ENCODE measurements at regions not wholly inside any gene's neighbourhood (a gene's known extent, or its start where the extent isn't known, plus 50 kb on each side); places are given as distances from the start of the nearest gene placed in this dataset.

DNA sequence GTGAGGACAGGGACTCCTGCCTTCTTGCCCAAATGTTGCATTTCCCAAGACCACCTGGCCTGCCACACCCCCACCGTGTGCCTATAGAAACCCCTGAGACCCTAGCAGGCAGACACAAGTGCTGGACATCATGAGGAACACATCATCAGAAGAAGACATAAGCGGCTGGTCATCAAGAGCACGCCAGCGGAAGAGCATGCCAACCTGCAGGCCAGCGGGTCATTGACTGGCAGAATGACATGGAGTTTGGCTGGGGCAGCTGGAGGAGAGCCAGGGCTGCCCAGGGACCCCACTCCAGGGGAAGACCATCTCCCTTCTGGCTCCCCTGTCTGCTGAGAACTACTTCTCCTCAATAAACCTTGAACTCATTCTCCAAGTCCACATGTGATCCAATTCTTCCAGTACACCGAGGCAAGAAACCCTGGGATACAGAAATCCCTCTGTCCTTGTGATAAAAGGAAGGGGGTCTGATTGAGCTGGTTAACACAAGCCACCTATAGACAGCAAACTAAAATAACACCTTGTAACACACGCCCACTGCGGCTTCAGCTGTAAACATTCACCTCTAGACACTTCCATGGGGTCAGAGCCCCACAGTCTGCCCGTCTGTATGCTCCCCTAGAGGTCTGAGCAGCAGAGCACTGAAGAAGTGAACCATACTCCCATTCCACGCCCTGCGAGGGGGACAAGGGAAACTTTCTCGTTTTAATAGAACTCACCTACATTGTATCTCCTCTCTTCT lies 164.8 kb upstream of the EMCN start:
- H3K4me3 ChIP-seq (ENCODE audit: low read depth, low read length): no peak overlapping the region
- in situ Hi-C loops (cut with HindIII; ENCODE audit: low sequenced_read_pairs): no loop called here
- TF ChIP-seq, protein P1, sequence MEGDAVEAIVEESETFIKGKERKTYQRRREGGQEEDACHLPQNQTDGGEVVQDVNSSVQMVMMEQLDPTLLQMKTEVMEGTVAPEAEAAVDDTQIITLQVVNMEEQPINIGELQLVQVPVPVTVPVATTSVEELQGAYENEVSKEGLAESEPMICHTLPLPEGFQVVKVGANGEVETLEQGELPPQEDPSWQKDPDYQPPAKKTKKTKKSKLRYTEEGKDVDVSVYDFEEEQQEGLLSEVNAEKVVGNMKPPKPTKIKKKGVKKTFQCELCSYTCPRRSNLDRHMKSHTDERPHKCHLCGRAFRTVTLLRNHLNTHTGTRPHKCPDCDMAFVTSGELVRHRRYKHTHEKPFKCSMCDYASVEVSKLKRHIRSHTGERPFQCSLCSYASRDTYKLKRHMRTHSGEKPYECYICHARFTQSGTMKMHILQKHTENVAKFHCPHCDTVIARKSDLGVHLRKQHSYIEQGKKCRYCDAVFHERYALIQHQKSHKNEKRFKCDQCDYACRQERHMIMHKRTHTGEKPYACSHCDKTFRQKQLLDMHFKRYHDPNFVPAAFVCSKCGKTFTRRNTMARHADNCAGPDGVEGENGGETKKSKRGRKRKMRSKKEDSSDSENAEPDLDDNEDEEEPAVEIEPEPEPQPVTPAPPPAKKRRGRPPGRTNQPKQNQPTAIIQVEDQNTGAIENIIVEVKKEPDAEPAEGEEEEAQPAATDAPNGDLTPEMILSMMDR (IDR thresholded peaks at IDR 0.05; ENCODE audit: low read depth, low read length, missing control alignments): no peak
- DNase-seq (ENCODE audit: low read depth): no peak

DNA sequence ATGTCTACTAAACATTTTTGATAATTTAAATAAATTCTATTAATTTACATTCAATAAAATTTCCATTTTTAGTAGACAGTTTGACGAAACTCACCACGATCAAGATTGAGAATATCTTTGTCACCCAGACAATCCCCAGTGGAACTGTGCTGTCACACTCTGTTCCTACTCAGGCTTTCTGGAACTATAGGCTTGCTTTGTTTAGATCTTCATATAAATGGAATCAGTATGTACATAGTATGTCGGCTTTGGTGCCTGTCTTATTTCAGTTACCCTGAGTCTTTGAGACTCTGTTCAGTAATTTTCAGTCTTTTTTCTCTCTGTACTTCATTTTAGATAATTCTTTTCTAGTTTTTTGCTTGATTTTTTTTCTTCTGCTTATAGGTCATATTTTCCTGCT lies 163.5 kb upstream of the EMCN start:
- TF ChIP-seq, protein P1 (IDR thresholded peaks at IDR 0.05; ENCODE audit: low read depth, low read length, missing control alignments): no peak
- DNase-seq (ENCODE audit: low read depth): no peak
- in situ Hi-C loops (cut with HindIII; ENCODE audit: low sequenced_read_pairs): no loop called here
- no peak overlapping the region for H3K4me3 ChIP-seq (ENCODE audit: low read depth, low read length)

DNA sequence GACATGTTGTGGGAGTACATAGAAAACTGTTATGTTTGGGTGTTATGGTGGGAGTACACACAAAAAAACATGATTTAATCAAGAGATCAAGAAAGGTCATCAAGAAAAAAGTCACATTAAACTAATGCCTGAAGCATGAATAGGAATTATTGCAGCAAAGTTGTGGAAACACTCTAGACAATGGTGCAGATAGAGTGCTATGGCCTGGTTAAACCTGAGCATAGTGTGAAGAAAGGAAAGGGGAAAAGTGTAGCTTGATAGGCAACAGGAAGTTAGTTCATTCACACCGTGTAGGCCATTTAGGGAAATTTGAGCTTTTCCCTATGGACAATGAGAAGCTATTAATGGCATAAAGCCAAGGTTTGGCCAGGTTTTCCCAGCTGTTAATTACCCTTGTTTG lies 162.1 kb upstream of the EMCN start:
- in situ Hi-C loops (cut with HindIII; ENCODE audit: low sequenced_read_pairs): no loop called here
- H3K4me3 ChIP-seq (ENCODE audit: low read depth, low read length): no peak overlapping the region
- DNase-seq (ENCODE audit: low read depth): no peak
- TF ChIP-seq, protein P1 (IDR thresholded peaks at IDR 0.05; ENCODE audit: low read depth, low read length, missing control alignments): no peak

DNA sequence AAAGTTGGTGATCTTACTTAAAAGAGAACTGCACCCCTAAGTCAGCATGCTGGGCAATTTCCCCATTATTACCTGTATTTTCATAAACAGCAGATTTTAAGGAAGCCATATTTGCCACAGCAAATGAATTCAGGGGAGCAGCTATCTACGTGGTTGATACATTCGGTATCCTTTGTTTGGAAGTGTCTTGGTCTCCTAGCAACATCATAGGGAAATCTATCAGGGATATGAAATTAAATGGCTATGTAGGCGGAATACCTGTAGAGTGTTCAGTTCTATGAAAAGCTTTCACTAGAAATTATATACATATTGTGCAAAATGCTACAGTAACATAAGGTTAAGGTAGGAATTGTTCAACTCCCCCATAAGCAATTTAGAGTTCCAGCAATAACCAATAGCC lies 157.2 kb upstream of the EMCN start:
- no peak overlapping the region for H3K4me3 ChIP-seq (ENCODE audit: low read depth, low read length)
- TF ChIP-seq, protein P1 (IDR thresholded peaks at IDR 0.05; ENCODE audit: low read depth, low read length, missing control alignments): no peak
- DNase-seq (ENCODE audit: low read depth): no peak
- in situ Hi-C loops (cut with HindIII; ENCODE audit: low sequenced_read_pairs): no loop called here

DNA sequence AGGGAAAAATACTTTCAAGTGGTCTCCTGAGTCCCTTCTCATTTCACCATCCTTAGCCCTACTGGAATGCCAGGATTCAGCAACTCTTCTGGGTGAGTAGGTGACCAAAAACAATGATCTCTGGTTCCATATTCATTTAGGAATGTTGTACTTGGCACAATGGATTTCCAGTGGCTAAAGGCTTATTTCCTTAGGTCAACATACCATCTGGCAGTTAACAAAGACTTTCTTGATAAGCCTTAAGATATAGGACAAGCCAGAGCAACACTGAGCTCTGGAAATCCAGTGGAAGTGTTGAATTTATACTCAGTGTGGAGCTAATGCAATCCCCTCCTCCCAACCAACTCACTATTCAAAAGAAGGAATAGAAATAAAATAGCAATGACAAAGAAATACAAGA lies 139.4 kb upstream of the EMCN start:
- DNase-seq (ENCODE audit: low read depth): peak; percentile 55

DNA sequence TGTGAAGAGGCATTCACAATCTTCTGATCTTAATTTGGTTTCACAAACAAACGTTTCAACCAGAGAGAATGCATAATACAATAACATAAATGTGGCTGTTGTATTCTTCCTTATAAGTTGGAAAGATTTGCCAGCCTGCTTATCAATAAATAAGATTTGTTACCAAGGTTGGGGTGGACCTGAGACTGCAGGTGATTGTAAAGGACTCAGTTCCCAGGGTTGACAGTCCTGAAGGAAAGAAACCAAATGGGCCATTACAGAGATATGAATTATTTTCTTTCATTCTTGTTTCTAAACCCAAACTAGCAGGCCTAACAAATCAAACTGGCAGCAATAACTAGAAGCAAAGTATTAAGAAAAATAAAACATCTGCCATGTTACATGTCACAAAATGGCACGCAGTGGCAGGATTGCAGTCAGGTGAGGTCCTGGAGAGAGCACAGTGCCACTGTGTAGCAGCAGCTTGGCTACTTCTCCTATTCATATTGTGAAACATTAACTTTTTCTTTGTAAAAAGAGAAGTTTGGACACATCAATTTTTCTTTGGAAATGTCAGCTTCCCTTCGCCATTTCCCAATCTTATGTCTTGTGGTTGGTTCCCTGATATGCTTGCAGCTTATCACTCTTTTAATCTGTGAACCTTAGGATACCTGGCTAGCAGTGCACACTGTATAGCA lies 133.8 kb upstream of the EMCN start:
- TF ChIP-seq, protein P1 (IDR thresholded peaks at IDR 0.05; ENCODE audit: low read depth, low read length, missing control alignments): no peak
- in situ Hi-C loops (cut with HindIII; ENCODE audit: low sequenced_read_pairs): no loop called here
- H3K4me3 ChIP-seq (ENCODE audit: low read depth, low read length): no peak overlapping the region
- no peak for DNase-seq (ENCODE audit: low read depth)

More for the DNA sequence above, 139.4 kb upstream of the EMCN start:
- TF ChIP-seq, protein P1 (IDR thresholded peaks at IDR 0.05; ENCODE audit: low read depth, low read length, missing control alignments): no peak
- in situ Hi-C loops (cut with HindIII; ENCODE audit: low sequenced_read_pairs): no loop called here
- no peak overlapping the region for H3K4me3 ChIP-seq (ENCODE audit: low read depth, low read length)

Data from astrocyte of the cerebellum (primary cell).